Ascending aorta (tissue), 2 donors: ENCODE measurements at regions not wholly inside any gene's neighbourhood (a gene's known extent, or its start where the extent isn't known, plus 50 kb on each side); places are given as distances from the start of the nearest gene placed in this dataset.

Experiments used
- DNase-seq, 2 donors: peaks; one replicate each; pipeline ENCODE4 v3.0.0-alpha.2; 2019; ENCODE audit warnings: low spot score in 2 of 2
- H3K27ac ChIP-seq, 2 donors: fragments of 200-600 bp; sonication (generic); one replicate each; pipeline ENCODE4 v1.5.1; 2016 to 2017; ENCODE audit warnings: mild to moderate bottlenecking in 1 of 2
- H3K27me3 ChIP-seq: fragments of 200-600 bp; sonication (generic); one replicate; pipeline ENCODE4 v1.5.1; 2017
- H3K36me3 ChIP-seq, 2 donors: fragments of 200-600 bp; sonication (generic); one replicate each; pipeline ENCODE4 v1.5.1; 2016
- H3K4me1 ChIP-seq, 2 donors: fragments of 200-600 bp; sonication (generic); one replicate each; pipeline ENCODE4 v1.5.1; 2016 to 2017; ENCODE audit warnings: mild to moderate bottlenecking in 1 of 2
- H3K4me3 ChIP-seq, 2 donors: fragments of 200-600 bp; sonication (generic); one replicate each; pipeline ENCODE4 v1.5.1; 2016 to 2017; ENCODE audit warnings: mild to moderate bottlenecking in 1 of 2
- H3K9me3 ChIP-seq, 2 donors: fragments of 200-600 bp; sonication (generic); one replicate each; pipeline ENCODE4 v1.5.1; 2016
- intact Hi-C: fragments of 100-400 bp; cut with DNase I; formaldehyde crosslinking; loops from one replicate; pipeline ENCODE4 v1.15.1; 2023
- TF ChIP-seq, protein P1 (sequence below), 3 experiments: fragments of 200-600 bp in 2 of 3; fragments of 450-650 bp in 1 of 3; sonication (generic) in 2 of 3; IDR thresholded peaks; one replicate each; pipeline ENCODE4 v1.5.1; 2016 to 2019; ENCODE audit warnings: antibody characterized with exemption in 3 of 3, mild to moderate bottlenecking in 1 of 3, moderate library complexity in 1 of 3

DNA sequence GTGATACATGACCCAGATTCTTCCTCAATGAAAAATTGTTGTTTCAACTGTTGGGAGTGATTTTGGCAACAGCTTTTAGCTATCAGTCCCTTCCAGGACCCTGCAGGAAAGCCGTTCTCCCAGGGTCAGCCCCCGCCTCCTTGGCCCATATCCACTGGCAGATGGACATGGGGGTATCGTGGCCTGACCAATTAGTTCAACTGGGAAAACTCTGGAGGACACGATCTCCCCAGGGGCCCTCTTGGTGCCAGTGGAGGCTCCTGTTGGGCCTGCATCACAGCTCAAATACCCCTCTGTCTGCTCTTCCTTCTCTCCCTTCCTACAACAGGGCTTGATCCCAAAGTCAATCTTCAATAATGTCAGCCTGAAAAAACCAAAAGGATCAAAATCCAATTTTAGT lies 272.5 kb upstream of the B3GAT1 start:
- DNase-seq: no peak
- no peaks in the 10 kb centered on the region for H3K36me3 ChIP-seq
- no peaks in the 10 kb centered on the region for H3K27me3 ChIP-seq
- H3K4me1 ChIP-seq: no peaks in the 10 kb centered on the region
- TF ChIP-seq, protein P1, sequence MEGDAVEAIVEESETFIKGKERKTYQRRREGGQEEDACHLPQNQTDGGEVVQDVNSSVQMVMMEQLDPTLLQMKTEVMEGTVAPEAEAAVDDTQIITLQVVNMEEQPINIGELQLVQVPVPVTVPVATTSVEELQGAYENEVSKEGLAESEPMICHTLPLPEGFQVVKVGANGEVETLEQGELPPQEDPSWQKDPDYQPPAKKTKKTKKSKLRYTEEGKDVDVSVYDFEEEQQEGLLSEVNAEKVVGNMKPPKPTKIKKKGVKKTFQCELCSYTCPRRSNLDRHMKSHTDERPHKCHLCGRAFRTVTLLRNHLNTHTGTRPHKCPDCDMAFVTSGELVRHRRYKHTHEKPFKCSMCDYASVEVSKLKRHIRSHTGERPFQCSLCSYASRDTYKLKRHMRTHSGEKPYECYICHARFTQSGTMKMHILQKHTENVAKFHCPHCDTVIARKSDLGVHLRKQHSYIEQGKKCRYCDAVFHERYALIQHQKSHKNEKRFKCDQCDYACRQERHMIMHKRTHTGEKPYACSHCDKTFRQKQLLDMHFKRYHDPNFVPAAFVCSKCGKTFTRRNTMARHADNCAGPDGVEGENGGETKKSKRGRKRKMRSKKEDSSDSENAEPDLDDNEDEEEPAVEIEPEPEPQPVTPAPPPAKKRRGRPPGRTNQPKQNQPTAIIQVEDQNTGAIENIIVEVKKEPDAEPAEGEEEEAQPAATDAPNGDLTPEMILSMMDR (IDR thresholded peaks at IDR 0.05): no peak
- H3K4me3 ChIP-seq: no peak overlapping the region
- intact Hi-C loops: no loop called here
- H3K9me3 ChIP-seq: no peaks in the 10 kb centered on the region
- H3K27ac ChIP-seq: no peak overlapping the region

DNA sequence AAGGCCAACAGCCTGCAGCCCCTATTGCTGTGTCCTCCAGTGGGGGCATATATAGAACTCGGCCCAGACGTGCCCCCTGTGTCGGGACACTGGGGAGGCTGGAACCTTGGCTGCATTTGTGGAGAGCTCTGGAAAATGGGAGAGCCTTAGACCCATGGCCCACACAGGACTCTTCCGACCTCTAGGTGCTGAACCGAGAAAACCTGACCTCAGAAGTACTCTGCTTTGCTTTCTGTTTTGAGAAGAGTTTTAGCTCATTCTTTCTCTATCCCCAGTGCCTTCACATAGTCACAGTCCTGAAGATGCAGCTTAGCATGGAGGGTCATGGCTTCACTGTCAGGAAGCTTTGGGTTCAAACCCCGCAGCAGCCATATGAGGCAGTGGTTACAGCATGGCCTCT lies 271.8 kb upstream of the B3GAT1 start:
- H3K4me3 ChIP-seq: no peak overlapping the region
- intact Hi-C loops: no loop called here
- no peaks in the 10 kb centered on the region for H3K9me3 ChIP-seq
- no peaks in the 10 kb centered on the region for H3K27me3 ChIP-seq
- no peak for DNase-seq
- H3K4me1 ChIP-seq: no peaks in the 10 kb centered on the region
- TF ChIP-seq, protein P1 (IDR thresholded peaks at IDR 0.05): no peak
- no peak overlapping the region for H3K27ac ChIP-seq
- no peaks in the 10 kb centered on the region for H3K36me3 ChIP-seq

DNA sequence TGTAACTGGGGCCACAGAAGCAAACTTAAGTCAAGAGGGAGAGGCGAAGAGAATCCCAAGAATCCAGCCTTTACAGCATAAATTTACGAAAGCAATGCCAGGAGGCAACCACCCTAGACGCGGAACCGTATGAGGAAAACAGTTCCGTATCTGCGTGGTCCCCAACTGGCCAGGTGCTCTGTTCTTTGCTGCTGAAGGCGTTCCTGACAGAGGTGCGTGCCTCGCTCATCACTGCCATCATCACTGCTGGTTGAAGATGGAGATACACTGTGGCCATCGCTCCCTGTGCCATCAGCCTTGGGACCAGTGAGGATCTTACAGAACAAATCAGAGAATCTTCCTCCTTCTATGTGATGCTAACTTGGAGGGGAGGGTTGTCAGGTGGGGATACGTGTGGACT lies 270.5 kb upstream of the B3GAT1 start:
- TF ChIP-seq, protein P1 (IDR thresholded peaks at IDR 0.05): no peak
- DNase-seq: no peak
- Histone ChIP-seq H3K27me3 (no peaks in the 10 kb centered on the region), H3K4me1 (no peaks in the 10 kb centered on the region), H3K9me3 (no peaks in the 10 kb centered on the region), H3K36me3 (no peaks in the 10 kb centered on the region), H3K4me3 (no peak overlapping the region), H3K27ac (no peak overlapping the region)
- intact Hi-C loops: no loop called here

DNA sequence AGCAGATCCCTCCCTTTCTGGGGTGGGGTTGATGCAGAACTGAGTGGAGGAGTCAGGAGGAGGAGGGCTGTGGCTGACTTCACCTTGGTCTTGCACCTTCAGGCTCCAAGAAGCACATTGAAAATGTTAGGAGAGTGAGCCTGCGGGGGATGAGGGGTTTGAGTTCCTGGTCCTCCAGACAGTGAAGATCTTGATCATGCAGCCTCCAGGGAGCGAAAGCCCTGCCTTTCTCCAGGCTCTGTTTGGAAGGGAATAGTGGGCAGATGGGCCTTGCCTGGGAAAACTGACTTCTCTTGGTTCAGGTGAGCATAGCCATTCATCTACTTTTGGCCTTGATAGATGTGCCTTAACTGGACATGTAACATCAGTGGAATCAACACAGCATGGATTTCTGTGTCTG lies 267.6 kb upstream of the B3GAT1 start:
- H3K36me3 ChIP-seq: no peaks in the 10 kb centered on the region
- no peak overlapping the region for H3K27ac ChIP-seq
- H3K4me1 ChIP-seq: no peaks in the 10 kb centered on the region
- intact Hi-C loops: no loop called here
- TF ChIP-seq, protein P1 (IDR thresholded peaks at IDR 0.05): no peak
- no peaks in the 10 kb centered on the region for H3K27me3 ChIP-seq
- no peaks in the 10 kb centered on the region for H3K9me3 ChIP-seq
- H3K4me3 ChIP-seq: no peak overlapping the region
- no peak for DNase-seq

DNA sequence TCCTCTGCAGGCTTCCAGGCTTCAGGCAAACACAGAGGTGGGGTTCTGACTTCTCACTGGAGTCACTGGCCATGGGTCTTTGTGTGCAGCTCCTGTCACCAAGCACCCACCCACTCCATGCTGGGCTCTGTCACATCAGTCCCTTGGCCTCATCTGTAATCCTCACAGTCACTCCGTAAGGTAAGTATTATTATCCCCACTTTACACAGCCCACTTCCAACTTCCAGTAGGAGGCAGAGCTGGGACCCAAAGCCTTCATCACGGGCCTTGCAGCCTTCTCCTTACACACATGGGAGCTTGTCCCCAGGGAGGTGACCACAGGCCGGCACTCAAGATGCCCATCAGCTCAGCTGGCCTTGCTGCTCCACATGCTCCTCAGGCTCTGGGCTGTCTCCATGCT lies 266.7 kb upstream of the B3GAT1 start:
- H3K4me3 ChIP-seq: no peak overlapping the region
- no peaks in the 10 kb centered on the region for H3K4me1 ChIP-seq
- no peaks in the 10 kb centered on the region for H3K9me3 ChIP-seq
- TF ChIP-seq, protein P1 (IDR thresholded peaks at IDR 0.05): no peak
- no peak overlapping the region for H3K27ac ChIP-seq
- H3K27me3 ChIP-seq: no peaks in the 10 kb centered on the region
- H3K36me3 ChIP-seq: no peaks in the 10 kb centered on the region
- DNase-seq: no peak
- intact Hi-C loops: no loop called here

DNA sequence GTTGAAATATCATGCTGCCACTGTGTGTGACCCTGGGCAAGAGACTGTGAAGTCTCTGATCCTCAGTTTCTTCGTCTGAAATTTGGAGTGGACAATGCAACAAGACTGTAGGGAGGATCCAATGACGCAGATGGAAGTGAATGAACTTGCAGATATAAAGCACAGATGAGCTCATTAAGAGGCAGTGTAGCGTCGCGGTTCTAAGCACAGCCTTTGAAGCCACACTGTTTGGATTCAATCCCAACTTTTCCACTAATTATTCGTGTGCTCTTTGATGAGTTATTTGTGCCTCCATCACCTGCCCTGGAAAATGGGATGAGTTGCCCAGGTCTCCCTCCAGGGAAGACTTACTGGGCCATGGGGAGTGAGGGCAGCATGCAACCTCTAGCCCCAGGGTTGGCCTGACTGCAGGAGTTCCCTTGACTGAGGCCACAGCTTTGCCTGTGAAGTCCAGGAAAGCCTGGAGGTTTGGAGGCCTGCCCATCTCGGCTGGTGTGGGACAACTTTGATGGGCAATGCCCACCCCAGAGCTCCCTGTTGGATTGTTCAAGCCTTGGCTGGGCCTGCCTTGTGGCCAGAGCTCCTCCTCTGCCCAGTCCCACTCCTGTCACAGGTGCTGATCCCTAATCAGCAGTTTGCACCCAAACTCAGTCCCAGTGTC lies 266.0 kb upstream of the B3GAT1 start:
- intact Hi-C loops: no loop called here
- DNase-seq: no peak

More for the DNA sequence above, 266.0 kb upstream of the B3GAT1 start:
- Histone ChIP-seq H3K4me3 (no peak overlapping the region), H3K27me3 (no peaks in the 10 kb centered on the region), H3K27ac (no peak overlapping the region), H3K4me1 (no peaks in the 10 kb centered on the region), H3K9me3 (no peaks in the 10 kb centered on the region), H3K36me3 (no peaks in the 10 kb centered on the region)
- TF ChIP-seq, protein P1 (IDR thresholded peaks at IDR 0.05): no peak
